GM10266 (cell line): ENCODE measurements at regions not wholly inside any gene's neighbourhood (a gene's known extent, or its start where the extent isn't known, plus 50 kb on each side); places are given as distances from the start of the nearest gene placed in this dataset.

Source experiments
- DNase-seq: peaks from one replicate; pipeline ENCODE4 v3.0.0; 2012; ENCODE audit errors: extremely low spot score
- CTCF ChIP-seq: IDR thresholded peaks from 2 replicates; pipeline ENCODE4 v1.5.1; 2012; ENCODE audit warnings: mild to moderate bottlenecking, low read depth; ENCODE audit not compliant: control insufficient read depth, insufficient read depth; ENCODE audit errors: missing control alignments

GRCh38 chr13:73844986-73845385, 289.2 kb downstream of the KLF12 start:
- DNase-seq = no peak

DNA sequence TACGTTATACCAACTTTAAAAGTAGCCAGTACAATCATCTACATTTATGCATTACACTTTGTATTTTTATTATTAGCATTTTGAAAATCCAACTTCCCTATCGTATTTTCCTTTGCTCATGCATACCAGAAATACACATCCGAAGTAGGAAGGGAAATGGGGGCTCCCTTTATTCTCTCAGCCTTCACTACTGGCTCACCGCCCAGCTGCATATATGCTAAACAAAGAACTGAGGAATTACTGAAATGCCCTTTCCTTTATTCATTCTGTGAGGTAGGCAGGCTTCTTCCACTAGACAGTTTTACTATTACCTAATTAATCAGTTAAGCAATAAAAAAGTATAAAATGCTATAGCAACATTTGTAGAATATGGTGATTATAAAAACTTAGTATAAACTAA, 291.6 kb downstream of the KLF12 start:
- DNase-seq = no peak
- TF ChIP-seq CTCF = no peak

More at GRCh38 chr13:73844986-73845385, 289.2 kb downstream of the KLF12 start:
- TF ChIP-seq CTCF = no peak

DNA sequence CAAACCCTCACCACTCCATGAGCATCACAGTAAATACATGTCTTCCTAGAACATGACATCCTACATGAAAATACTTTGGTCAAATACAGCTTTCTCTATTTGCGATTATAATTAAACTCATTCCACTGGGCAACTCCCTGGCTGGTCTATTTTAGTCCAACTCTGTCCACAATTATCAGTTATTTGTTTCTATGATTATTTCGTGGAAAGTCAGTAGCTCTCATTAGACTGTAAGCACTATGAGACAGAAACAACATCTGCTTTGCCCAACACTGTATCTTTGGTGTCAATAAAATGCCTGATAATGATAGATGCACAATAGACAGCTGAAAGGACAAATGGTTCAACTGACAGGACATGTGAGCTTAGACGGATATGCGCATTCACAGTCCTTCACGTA, 292.0 kb downstream of the KLF12 start:
- TF ChIP-seq CTCF = no peak
- no peak for DNase-seq

GRCh38 chr13:73837147-73837546, 297.1 kb downstream of the KLF12 start:
- TF ChIP-seq CTCF = no peak
- no peak for DNase-seq

- TF ChIP-seq CTCF = peak; percentile 61
- DNase-seq = peak; percentile 36
Measured at GRCh38 chr13:73835138-73835721, 299.0 kb downstream of the KLF12 start.

- no peak for TF ChIP-seq CTCF
- no peak for DNase-seq
Measured at GRCh38 chr13:73833325-73834070, 300.7 kb downstream of the KLF12 start.

DNA sequence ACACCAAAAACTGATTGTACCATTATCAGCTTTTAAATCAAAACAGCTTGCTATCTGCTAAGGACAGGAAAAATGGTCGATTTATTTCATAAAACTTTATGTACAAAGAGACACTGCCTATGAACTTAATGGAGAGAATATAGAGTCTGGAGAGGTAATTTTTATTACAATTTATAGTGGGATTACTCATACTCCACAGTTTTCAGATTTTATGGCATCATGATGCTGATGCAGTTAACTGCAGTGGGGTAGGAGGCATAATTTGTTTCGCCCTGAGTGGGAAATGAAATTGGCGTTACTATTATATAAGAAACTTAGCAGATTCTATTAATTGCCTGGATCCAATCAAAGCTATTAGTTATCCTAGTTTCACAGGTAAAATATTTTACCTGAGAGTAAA, 301.4 kb downstream of the KLF12 start:
- no peak for DNase-seq
- no peak for TF ChIP-seq CTCF
